HepG2 (cell line): ENCODE measurements at regions not wholly inside any gene's neighbourhood (a gene's known extent, or its start where the extent isn't known, plus 50 kb on each side); places are given as distances from the start of the nearest gene placed in this dataset.
A peak's percentile ranks its signal among the peaks of the same experiment; 100 is the strongest.

ENCODE experiments used
- ATAC-seq: fragments of 200-7000 bp; cut with Tn5 transposase; 3 replicates; pipeline ENCODE4 v1.9.1; 2020; ENCODE audit warnings: mild to moderate bottlenecking, moderate library complexity
- BruUV-seq: library from RNA; stranded (reverse); fragments of 400-500 nt; replicated peaks from 2 replicates; lab custom pipeline; 2021; lab: Mats Ljungman, UMichigan
- CTCF ChIA-PET: fragments of 300-600 bp; formaldehyde crosslinking; extraction: SDS; loops from one replicate; lab custom pipeline; 2021; ENCODE audit warnings: low total read pairs, inconsistent platforms, low intra/inter-chr PET ratio; lab: Yijun Ruan, JAX
- POLR2A ChIA-PET: fragments of 350-600 bp; sonication (Branson Sonifier 250); formaldehyde crosslinking; loops from one replicate; lab custom pipeline; 2020; ENCODE audit warnings: antibody characterized with exemption, inconsistent platforms; lab: Yijun Ruan, JAX
- DNase-seq: peaks from one replicate; pipeline ENCODE4 v3.0.0-alpha.2; 2015; ENCODE audit warnings: low spot score
- FAIRE-seq: peaks from 3 replicates; lab custom pipeline; 2011; peaks lifted over from hg19 to GRCh38; lab: Jason Lieb, UNC
- H2AFZ ChIP-seq: one replicate; pipeline ENCODE4 v1.6.1; 2011; ENCODE audit warnings: low read length, inconsistent platforms
- H3K27ac ChIP-seq: fragments of 300-600 bp; 3 replicates; pipeline ENCODE4 v1.8.0; 2011; ENCODE audit warnings: mixed run types, mild to moderate bottlenecking, mixed read lengths, low read length, inconsistent platforms; ENCODE audit not compliant: insufficient read depth; ENCODE audit errors: extremely low read length
- H3K27me3 ChIP-seq, 2 experiments: fragments of 200-600 bp in 1 of 2; 2 replicates in 1 of 2; 3 replicates in 1 of 2; pipeline versions ENCODE4 v1.6.0 to v1.8.0; 2011; ENCODE audit warnings: low read length in 2 of 2, mild to moderate bottlenecking in 2 of 2, moderate library complexity in 2 of 2, inconsistent platforms in 1 of 2; ENCODE audit not compliant: insufficient read depth in 2 of 2, control insufficient read depth in 1 of 2
- H3K36me3 ChIP-seq, 2 experiments: fragments of 200-600 bp in 1 of 2; replicated peaks in 1 of 2; 2 replicates in 1 of 2; 3 replicates in 1 of 2; pipeline versions ENCODE4 v1.5.1 to v1.8.0; 2011; ENCODE audit warnings: low read length in 2 of 2, inconsistent platforms in 1 of 2; ENCODE audit not compliant: insufficient read depth in 2 of 2, control insufficient read depth in 1 of 2
- H3K4me1 ChIP-seq: 2 replicates; pipeline ENCODE4 v1.5.1; 2012; ENCODE audit warnings: low read length, inconsistent platforms; ENCODE audit not compliant: insufficient read depth
- H3K4me2 ChIP-seq: 2 replicates; pipeline ENCODE4 v1.6.0; 2011; ENCODE audit warnings: low read depth, low read length, inconsistent platforms
- H3K4me3 ChIP-seq, 3 experiments: fragments of 200-600 bp in 1 of 3; sonication (generic), shearing (Covaris generic) in 1 of 3; replicated peaks in 1 of 3; 2 replicates each; pipeline ENCODE4 v1.5.1; 2011 to 2016; ENCODE audit warnings: low read length in 3 of 3, inconsistent platforms in 2 of 3, low read depth in 2 of 3, mild to moderate bottlenecking in 2 of 3, control low read depth in 1 of 3, mixed read lengths in 1 of 3; ENCODE audit not compliant: insufficient read depth in 1 of 3
- H3K79me2 ChIP-seq: one replicate; pipeline ENCODE4 v1.6.1; 2011; ENCODE audit warnings: low read length, inconsistent platforms; ENCODE audit not compliant: insufficient read depth
- H3K9ac ChIP-seq: 2 replicates; pipeline ENCODE4 v1.6.0; 2011; ENCODE audit warnings: mild to moderate bottlenecking, low read depth, low read length, inconsistent platforms; ENCODE audit not compliant: insufficient read depth
- H3K9me3 ChIP-seq: 2 replicates; pipeline ENCODE4 v1.5.1; 2012; ENCODE audit warnings: mild to moderate bottlenecking, low read length
- H4K20me1 ChIP-seq: 2 replicates; pipeline ENCODE4 v1.6.0; 2011; ENCODE audit warnings: inconsistent platforms, mild to moderate bottlenecking, low read length, moderate library complexity; ENCODE audit not compliant: insufficient read depth
- AHR ChIP-seq: IDR thresholded peaks from 2 replicates; pipeline ENCODE4 v1.6.1; 2018; ENCODE audit warnings: missing genetic modification reagents, missing compliant biosample characterization
- ATM ChIP-seq: fragments of 450-650 bp; IDR thresholded peaks from 2 replicates; pipeline ENCODE4 v1.7.1; 2017; ENCODE audit warnings: mild to moderate bottlenecking, borderline replicate concordance
- CCAR2 ChIP-seq: fragments of 200-400 bp; formaldehyde crosslinking; optimal IDR thresholded peaks from 2 replicates; pipeline ENCODE3; 2018; ENCODE audit warnings: low read depth, mild to moderate bottlenecking, low read length, moderate library complexity
- HMGXB4 ChIP-seq, 2 experiments: sonication (generic) in 1 of 2; formaldehyde crosslinking in 1 of 2; IDR thresholded peaks; 2 replicates each; pipeline versions ENCODE4 v1.4.0 to v1.6.1; 2018 to 2020; ENCODE audit warnings: missing genetic modification reagents in 2 of 2, borderline replicate concordance in 1 of 2, low read depth in 1 of 2, mild to moderate bottlenecking in 1 of 2, missing biosample characterization in 1 of 2
- MNT ChIP-seq: fragments of 450-650 bp; IDR thresholded peaks from 2 replicates; pipeline ENCODE4 v1.6.1; 2016
- PAWR ChIP-seq: sonication (generic); formaldehyde crosslinking; IDR thresholded peaks from 2 replicates; pipeline ENCODE4 v1.4.0; 2020; ENCODE audit warnings: missing genetic modification reagents, mild to moderate bottlenecking, borderline replicate concordance
- PHB2 ChIP-seq: fragments of 450-650 bp; IDR thresholded peaks from 2 replicates; pipeline ENCODE4 v1.6.1; 2018; ENCODE audit not compliant: partially characterized antibody
- SMARCE1 ChIP-seq: fragments of 450-650 bp; IDR thresholded peaks from 2 replicates; pipeline ENCODE4 v1.6.1; 2017; ENCODE audit warnings: borderline replicate concordance
- ZNF234 ChIP-seq: sonication (generic); formaldehyde crosslinking; conservative IDR thresholded peaks from 2 replicates; pipeline ENCODE4 v1.5.1; 2020; ENCODE audit warnings: mild to moderate bottlenecking, missing genetic modification reagents
- WGBS: methylation state at CpG from one replicate; pipeline ENCODE4 v1.1.6; 2017; ENCODE audit warnings: low lambda C conversion rate; 5-methylcytosine and 5-hydroxymethylcytosine counted together
- in situ Hi-C: cut with HindIII; loops from 2 replicates; pipeline ENCODE4 v1.10.0; 2017; ENCODE audit warnings: low pct_unique_long_range_greater_than_20kb; ENCODE audit not compliant: extremely low pct_ligation_motif_present
- intact Hi-C: fragments of 100-400 bp; cut with micrococcal nuclease; formaldehyde crosslinking; loops from one replicate; pipeline ENCODE4 v1.10.0; 2022; ENCODE audit not compliant: unreplicated experiment
- TF ChIP-seq, protein P1 (sequence below): sonication (generic); formaldehyde crosslinking; IDR thresholded peaks from 2 replicates; pipeline ENCODE4 v1.5.1; 2020; ENCODE audit warnings: mild to moderate bottlenecking, missing genetic modification reagents, moderate library complexity

GRCh38 chr7:84512055-84512454, 317.5 kb upstream of the SEMA3A start:
- Histone ChIP-seq H3K27ac (no peak overlapping the region), H3K9me3 (no peaks in the 10 kb centered on the region), H2AFZ (no peak overlapping the region), H3K36me3 (no peaks in the 10 kb centered on the region), H3K4me1 (no peaks in the 10 kb centered on the region), H4K20me1 (no peaks in the 10 kb centered on the region), H3K79me2 (no peaks in the 10 kb centered on the region), H3K27me3 (no peaks in the 10 kb centered on the region)
- CTCF ChIA-PET: no interaction called here
- ATAC-seq: no peak
- intact Hi-C loops: no loop called here
- WGBS: 47% methylated on average over 1 of the region's 1 CpG
- BruUV-seq: no TSS peak
- TF ChIP-seq MNT (peak; percentile 93), SMARCE1 (no peak)
- TF ChIP-seq, all 625 proteins: peak for 1
- Histone ChIP-seq H3K9ac (no peak overlapping the region), H3K4me2 (no peak overlapping the region), H3K4me3 (no peak overlapping the region)
- no peak for DNase-seq
- in situ Hi-C loops: no loop called here
- FAIRE-seq: no peak
- POLR2A ChIA-PET: no interaction called here

GRCh38 chr7:84510505-84510904, 315.9 kb upstream of the SEMA3A start:
- no peak overlapping the region for H3K9ac ChIP-seq
- no TSS peak for BruUV-seq
- CTCF ChIA-PET: no interaction called here
- no peaks in the 10 kb centered on the region for H3K4me1 ChIP-seq
- no peaks in the 10 kb centered on the region for H3K79me2 ChIP-seq
- H3K9me3 ChIP-seq: no peaks in the 10 kb centered on the region
- DNase-seq: no peak
- FAIRE-seq: no peak
- in situ Hi-C loops (no loop called here), intact Hi-C loops (no loop called here)
- no peaks in the 10 kb centered on the region for H4K20me1 ChIP-seq
- no peaks in the 10 kb centered on the region for H3K27me3 ChIP-seq
- no peak overlapping the region for H3K4me2 ChIP-seq
- no peak overlapping the region for H3K4me3 ChIP-seq
- POLR2A ChIA-PET: no interaction called here
- no peak overlapping the region for H2AFZ ChIP-seq
- no peaks in the 10 kb centered on the region for H3K36me3 ChIP-seq
- no peak for ATAC-seq
- WGBS: 0% methylated on average over 1 of the region's 1 CpG
- H3K27ac ChIP-seq: no peak overlapping the region
- TF ChIP-seq ZNF234 (no peak), PAWR (CRISPR knock-in tag) (no peak), PHB2 (no peak), HMGXB4 (CRISPR knock-in tag; IDR thresholded peaks at IDR 0.05; ENCODE audit: borderline replicate concordance in 1 of 2, low read depth in 1 of 2) (no peak), CCAR2 (no peak), ATM (no peak), AHR (CRISPR knock-in tag) (no peak)
- TF ChIP-seq, protein P1, sequence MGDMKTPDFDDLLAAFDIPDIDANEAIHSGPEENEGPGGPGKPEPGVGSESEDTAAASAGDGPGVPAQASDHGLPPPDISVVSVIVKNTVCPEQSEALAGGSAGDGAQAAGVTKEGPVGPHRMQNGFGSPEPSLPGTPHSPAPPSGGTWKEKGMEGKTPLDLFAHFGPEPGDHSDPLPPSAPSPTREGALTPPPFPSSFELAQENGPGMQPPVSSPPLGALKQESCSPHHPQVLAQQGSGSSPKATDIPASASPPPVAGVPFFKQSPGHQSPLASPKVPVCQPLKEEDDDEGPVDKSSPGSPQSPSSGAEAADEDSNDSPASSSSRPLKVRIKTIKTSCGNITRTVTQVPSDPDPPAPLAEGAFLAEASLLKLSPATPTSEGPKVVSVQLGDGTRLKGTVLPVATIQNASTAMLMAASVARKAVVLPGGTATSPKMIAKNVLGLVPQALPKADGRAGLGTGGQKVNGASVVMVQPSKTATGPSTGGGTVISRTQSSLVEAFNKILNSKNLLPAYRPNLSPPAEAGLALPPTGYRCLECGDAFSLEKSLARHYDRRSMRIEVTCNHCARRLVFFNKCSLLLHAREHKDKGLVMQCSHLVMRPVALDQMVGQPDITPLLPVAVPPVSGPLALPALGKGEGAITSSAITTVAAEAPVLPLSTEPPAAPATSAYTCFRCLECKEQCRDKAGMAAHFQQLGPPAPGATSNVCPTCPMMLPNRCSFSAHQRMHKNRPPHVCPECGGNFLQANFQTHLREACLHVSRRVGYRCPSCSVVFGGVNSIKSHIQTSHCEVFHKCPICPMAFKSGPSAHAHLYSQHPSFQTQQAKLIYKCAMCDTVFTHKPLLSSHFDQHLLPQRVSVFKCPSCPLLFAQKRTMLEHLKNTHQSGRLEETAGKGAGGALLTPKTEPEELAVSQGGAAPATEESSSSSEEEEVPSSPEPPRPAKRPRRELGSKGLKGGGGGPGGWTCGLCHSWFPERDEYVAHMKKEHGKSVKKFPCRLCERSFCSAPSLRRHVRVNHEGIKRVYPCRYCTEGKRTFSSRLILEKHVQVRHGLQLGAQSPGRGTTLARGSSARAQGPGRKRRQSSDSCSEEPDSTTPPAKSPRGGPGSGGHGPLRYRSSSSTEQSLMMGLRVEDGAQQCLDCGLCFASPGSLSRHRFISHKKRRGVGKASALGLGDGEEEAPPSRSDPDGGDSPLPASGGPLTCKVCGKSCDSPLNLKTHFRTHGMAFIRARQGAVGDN (CRISPR knock-in tag): no peak
